ENCODE measurements at regions not wholly inside any gene's neighbourhood (a gene's known extent, or its start where the extent isn't known, plus 50 kb on each side); places are given as distances from the start of the nearest gene placed in this dataset.

- Histone ChIP-seq H3K4me1 (ENCODE audit: low read length) (no peaks in the 10 kb centered on the region), H2AFZ (ENCODE audit: low read depth, low read length) (no peak overlapping the region)
Measured at GRCh38 chr16:86657972-86658371, 79.6 kb downstream of the FOXL1 start.

GRCh38 chr16:86660623-86661022 lies 82.3 kb downstream of the FOXL1 start:
- Histone ChIP-seq H3K27ac (ENCODE audit: low read length) (no peak overlapping the region), H3K27me3 (ENCODE audit: low read depth, low read length) (no peaks in the 10 kb centered on the region)

More at GRCh38 chr16:86657972-86658371, 79.6 kb downstream of the FOXL1 start:
- no peak overlapping the region for H3K27ac ChIP-seq (ENCODE audit: low read length)
- H3K27me3 ChIP-seq (ENCODE audit: low read depth, low read length), result no peaks in the 10 kb centered on the region
- no peak overlapping the region for H3K9ac ChIP-seq (ENCODE audit: low read length)
- no peaks in the 10 kb centered on the region for H3K9me3 ChIP-seq (ENCODE audit: insufficient read depth, low read length)
- no peaks in the 10 kb centered on the region for H4K20me1 ChIP-seq (ENCODE audit: insufficient read depth, low read length)
- no peak for TF ChIP-seq EZH2phosphoT487 (IDR thresholded peaks at IDR 0.05; ENCODE audit: low read depth)
- no peak for TF ChIP-seq CTCF (IDR thresholded peaks at IDR 0.05; ENCODE audit: low read depth, low read length)
- no peak overlapping the region for H3K4me2 ChIP-seq (ENCODE audit: low read length)
- no peak overlapping the region for H3K4me3 ChIP-seq (ENCODE audit: low read length)
- H3K36me3 ChIP-seq (replicated peaks; ENCODE audit: low read depth, low read length), result no peaks in the 10 kb centered on the region
- no peaks in the 10 kb centered on the region for H3K79me2 ChIP-seq (ENCODE audit: low read length)

GRCh38 chr16:86661706-86662105 lies 83.4 kb downstream of the FOXL1 start:
- Histone ChIP-seq H3K4me2 (ENCODE audit: low read length) (no peak overlapping the region), H2AFZ (ENCODE audit: low read depth, low read length) (no peak overlapping the region), H3K4me1 (ENCODE audit: low read length) (no peaks in the 10 kb centered on the region), H3K27ac (ENCODE audit: low read length) (no peak overlapping the region), H3K79me2 (ENCODE audit: low read length) (no peaks in the 10 kb centered on the region), H3K36me3 (replicated peaks; ENCODE audit: low read depth, low read length) (no peaks in the 10 kb centered on the region), H3K9me3 (ENCODE audit: insufficient read depth, low read length) (no peaks in the 10 kb centered on the region), H3K27me3 (ENCODE audit: low read depth, low read length) (no peaks in the 10 kb centered on the region), H3K9ac (ENCODE audit: low read length) (no peak overlapping the region), H3K4me3 (ENCODE audit: low read length) (no peak overlapping the region), H4K20me1 (ENCODE audit: insufficient read depth, low read length) (no peaks in the 10 kb centered on the region)
- TF ChIP-seq CTCF (IDR thresholded peaks at IDR 0.05; ENCODE audit: low read depth, low read length) (no peak), EZH2phosphoT487 (IDR thresholded peaks at IDR 0.05; ENCODE audit: low read depth) (no peak)

More at GRCh38 chr16:86660623-86661022, 82.3 kb downstream of the FOXL1 start:
- no peak for TF ChIP-seq CTCF (IDR thresholded peaks at IDR 0.05; ENCODE audit: low read depth, low read length)
- no peak for TF ChIP-seq EZH2phosphoT487 (IDR thresholded peaks at IDR 0.05; ENCODE audit: low read depth)
- Histone ChIP-seq H3K9ac (ENCODE audit: low read length) (no peak overlapping the region), H3K36me3 (replicated peaks; ENCODE audit: low read depth, low read length) (no peaks in the 10 kb centered on the region), H3K9me3 (ENCODE audit: insufficient read depth, low read length) (no peaks in the 10 kb centered on the region), H3K79me2 (ENCODE audit: low read length) (no peaks in the 10 kb centered on the region), H3K4me2 (ENCODE audit: low read length) (no peak overlapping the region), H3K4me3 (ENCODE audit: low read length) (no peak overlapping the region), H3K4me1 (ENCODE audit: low read length) (no peaks in the 10 kb centered on the region), H2AFZ (ENCODE audit: low read depth, low read length) (no peak overlapping the region), H4K20me1 (ENCODE audit: insufficient read depth, low read length) (no peaks in the 10 kb centered on the region)

- TF ChIP-seq CTCF (IDR thresholded peaks at IDR 0.05; ENCODE audit: low read depth, low read length) (no peak), EZH2phosphoT487 (IDR thresholded peaks at IDR 0.05; ENCODE audit: low read depth) (no peak)
- Histone ChIP-seq H3K27ac (ENCODE audit: low read length) (no peak overlapping the region), H4K20me1 (ENCODE audit: insufficient read depth, low read length) (no peaks in the 10 kb centered on the region), H3K4me3 (ENCODE audit: low read length) (no peak overlapping the region), H2AFZ (ENCODE audit: low read depth, low read length) (no peak overlapping the region), H3K79me2 (ENCODE audit: low read length) (no peaks in the 10 kb centered on the region), H3K4me2 (ENCODE audit: low read length) (no peak overlapping the region), H3K36me3 (replicated peaks; ENCODE audit: low read depth, low read length) (no peaks in the 10 kb centered on the region), H3K9ac (ENCODE audit: low read length) (no peak overlapping the region), H3K9me3 (ENCODE audit: insufficient read depth, low read length) (no peaks in the 10 kb centered on the region), H3K4me1 (ENCODE audit: low read length) (no peaks in the 10 kb centered on the region), H3K27me3 (ENCODE audit: low read depth, low read length) (no peaks in the 10 kb centered on the region)
Measured at GRCh38 chr16:86662195-86662594, 83.8 kb downstream of the FOXL1 start.
